HCT116 (cell line): ENCODE measurements at regions not wholly inside any gene's neighbourhood (a gene's known extent, or its start where the extent isn't known, plus 50 kb on each side); places are given as distances from the start of the nearest gene placed in this dataset.

Experiments
- CEBPB ChIP-seq: IDR thresholded peaks from 2 replicates; pipeline ENCODE4 v1.6.1; 2012; ENCODE audit warnings: low read depth
- EGR1 ChIP-seq: IDR thresholded peaks from 2 replicates; pipeline ENCODE4 v1.6.1; 2012; ENCODE audit warnings: low read depth
- POLR2A ChIP-seq: IDR thresholded peaks from 2 replicates; pipeline ENCODE4 v1.7.0; 2011; ENCODE audit warnings: borderline replicate concordance; ENCODE audit not compliant: insufficient read depth, insufficient read length; ENCODE audit errors: extremely low read depth
- POLR2AphosphoS5 ChIP-seq: IDR thresholded peaks from 2 replicates; pipeline ENCODE4 v1.6.1; 2011; ENCODE audit warnings: mild to moderate bottlenecking, low read depth, low read length, moderate library complexity
- RAD21 ChIP-seq: IDR thresholded peaks from 2 replicates; pipeline ENCODE4 v1.6.1; 2012; ENCODE audit warnings: low read depth, mild to moderate bottlenecking
- SP1 ChIP-seq: IDR thresholded peaks from 2 replicates; pipeline ENCODE4 v1.6.1; 2012; ENCODE audit warnings: low read depth
- TCF7L2 ChIP-seq: IDR thresholded peaks from 2 replicates; pipeline ENCODE4 v1.7.0; 2011; ENCODE audit warnings: borderline replicate concordance, inconsistent platforms; ENCODE audit not compliant: insufficient read depth, insufficient read length; ENCODE audit errors: extremely low read depth
- ZNF274 ChIP-seq: fragments of 200-500 bp; sonication (Bioruptor generic); IDR thresholded peaks from 2 replicates; pipeline ENCODE4 v1.6.1; 2014; ENCODE audit warnings: mild to moderate bottlenecking, low read depth, low read length, inconsistent platforms
- TF ChIP-seq, protein P1 (sequence below), 3 experiments: fragments of 200-600 bp in 1 of 3; sonication (generic) in 1 of 3; IDR thresholded peaks in 2 of 3; conservative IDR thresholded peaks in 1 of 3; 2 replicates each; pipeline ENCODE4 v1.5.1; 2012 to 2017; ENCODE audit warnings: low read depth in 2 of 3, low read length in 2 of 3, antibody characterized with exemption in 1 of 3, borderline replicate concordance in 1 of 3, control low read depth in 1 of 3, mild to moderate bottlenecking in 1 of 3, mixed read lengths in 1 of 3, mixed run types in 1 of 3, moderate library complexity in 1 of 3; ENCODE audit not compliant: insufficient read depth in 1 of 3
- TF ChIP-seq, protein P2 (sequence below): IDR thresholded peaks from 2 replicates; pipeline ENCODE4 v1.6.1; 2012; ENCODE audit warnings: low read depth
- TF ChIP-seq, protein P3 (sequence below): IDR thresholded peaks from 2 replicates; pipeline ENCODE4 v1.6.1; 2012
- TF ChIP-seq, protein P4 (sequence below): IDR thresholded peaks from 2 replicates; pipeline ENCODE4 v1.6.1; 2011; ENCODE audit warnings: mild to moderate bottlenecking, low read length, moderate library complexity; ENCODE audit not compliant: insufficient replicate concordance; ENCODE audit errors: extremely low read depth

DNA sequence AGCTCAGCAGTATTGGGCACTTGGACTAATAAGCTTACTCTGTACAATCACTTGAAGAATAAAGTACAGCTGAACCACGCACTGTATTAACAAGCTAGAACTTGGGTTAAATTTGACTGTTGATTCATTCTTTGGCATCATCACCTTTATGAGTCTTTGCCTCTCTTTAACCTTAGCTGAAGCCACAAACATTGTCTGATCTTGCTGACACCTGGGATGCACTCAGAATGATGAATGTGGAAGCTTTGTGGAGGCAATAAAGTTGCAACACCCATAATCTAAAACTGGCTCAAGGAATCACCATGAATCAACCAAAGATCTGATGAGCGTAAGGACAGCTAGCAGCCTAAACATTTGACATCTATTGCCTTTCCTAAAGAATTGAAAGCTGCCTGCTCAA lies 590.6 kb upstream of the SOX9 start:
- TF ChIP-seq, protein P1, sequence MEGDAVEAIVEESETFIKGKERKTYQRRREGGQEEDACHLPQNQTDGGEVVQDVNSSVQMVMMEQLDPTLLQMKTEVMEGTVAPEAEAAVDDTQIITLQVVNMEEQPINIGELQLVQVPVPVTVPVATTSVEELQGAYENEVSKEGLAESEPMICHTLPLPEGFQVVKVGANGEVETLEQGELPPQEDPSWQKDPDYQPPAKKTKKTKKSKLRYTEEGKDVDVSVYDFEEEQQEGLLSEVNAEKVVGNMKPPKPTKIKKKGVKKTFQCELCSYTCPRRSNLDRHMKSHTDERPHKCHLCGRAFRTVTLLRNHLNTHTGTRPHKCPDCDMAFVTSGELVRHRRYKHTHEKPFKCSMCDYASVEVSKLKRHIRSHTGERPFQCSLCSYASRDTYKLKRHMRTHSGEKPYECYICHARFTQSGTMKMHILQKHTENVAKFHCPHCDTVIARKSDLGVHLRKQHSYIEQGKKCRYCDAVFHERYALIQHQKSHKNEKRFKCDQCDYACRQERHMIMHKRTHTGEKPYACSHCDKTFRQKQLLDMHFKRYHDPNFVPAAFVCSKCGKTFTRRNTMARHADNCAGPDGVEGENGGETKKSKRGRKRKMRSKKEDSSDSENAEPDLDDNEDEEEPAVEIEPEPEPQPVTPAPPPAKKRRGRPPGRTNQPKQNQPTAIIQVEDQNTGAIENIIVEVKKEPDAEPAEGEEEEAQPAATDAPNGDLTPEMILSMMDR (IDR thresholded peaks at IDR 0.05 in 2 of 3, conservative IDR thresholded peaks at IDR 0.05 in 1 of 3; ENCODE audit: borderline replicate concordance in 1 of 3, insufficient read depth in 1 of 3, low read depth in 2 of 3, low read length in 2 of 3): no peak
- TF ChIP-seq, protein P2, sequence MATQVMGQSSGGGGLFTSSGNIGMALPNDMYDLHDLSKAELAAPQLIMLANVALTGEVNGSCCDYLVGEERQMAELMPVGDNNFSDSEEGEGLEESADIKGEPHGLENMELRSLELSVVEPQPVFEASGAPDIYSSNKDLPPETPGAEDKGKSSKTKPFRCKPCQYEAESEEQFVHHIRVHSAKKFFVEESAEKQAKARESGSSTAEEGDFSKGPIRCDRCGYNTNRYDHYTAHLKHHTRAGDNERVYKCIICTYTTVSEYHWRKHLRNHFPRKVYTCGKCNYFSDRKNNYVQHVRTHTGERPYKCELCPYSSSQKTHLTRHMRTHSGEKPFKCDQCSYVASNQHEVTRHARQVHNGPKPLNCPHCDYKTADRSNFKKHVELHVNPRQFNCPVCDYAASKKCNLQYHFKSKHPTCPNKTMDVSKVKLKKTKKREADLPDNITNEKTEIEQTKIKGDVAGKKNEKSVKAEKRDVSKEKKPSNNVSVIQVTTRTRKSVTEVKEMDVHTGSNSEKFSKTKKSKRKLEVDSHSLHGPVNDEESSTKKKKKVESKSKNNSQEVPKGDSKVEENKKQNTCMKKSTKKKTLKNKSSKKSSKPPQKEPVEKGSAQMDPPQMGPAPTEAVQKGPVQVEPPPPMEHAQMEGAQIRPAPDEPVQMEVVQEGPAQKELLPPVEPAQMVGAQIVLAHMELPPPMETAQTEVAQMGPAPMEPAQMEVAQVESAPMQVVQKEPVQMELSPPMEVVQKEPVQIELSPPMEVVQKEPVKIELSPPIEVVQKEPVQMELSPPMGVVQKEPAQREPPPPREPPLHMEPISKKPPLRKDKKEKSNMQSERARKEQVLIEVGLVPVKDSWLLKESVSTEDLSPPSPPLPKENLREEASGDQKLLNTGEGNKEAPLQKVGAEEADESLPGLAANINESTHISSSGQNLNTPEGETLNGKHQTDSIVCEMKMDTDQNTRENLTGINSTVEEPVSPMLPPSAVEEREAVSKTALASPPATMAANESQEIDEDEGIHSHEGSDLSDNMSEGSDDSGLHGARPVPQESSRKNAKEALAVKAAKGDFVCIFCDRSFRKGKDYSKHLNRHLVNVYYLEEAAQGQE: no peak
- TF ChIP-seq TCF7L2: no peak
- TF ChIP-seq POLR2AphosphoS5: no peak
- TF ChIP-seq SP1: no peak
- no peak for TF ChIP-seq POLR2A
- TF ChIP-seq RAD21: no peak
- TF ChIP-seq CEBPB: no peak
- TF ChIP-seq, protein P3, sequence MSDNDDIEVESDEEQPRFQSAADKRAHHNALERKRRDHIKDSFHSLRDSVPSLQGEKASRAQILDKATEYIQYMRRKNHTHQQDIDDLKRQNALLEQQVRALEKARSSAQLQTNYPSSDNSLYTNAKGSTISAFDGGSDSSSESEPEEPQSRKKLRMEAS: no peak
- no peak for TF ChIP-seq EGR1
- TF ChIP-seq, protein P4, sequence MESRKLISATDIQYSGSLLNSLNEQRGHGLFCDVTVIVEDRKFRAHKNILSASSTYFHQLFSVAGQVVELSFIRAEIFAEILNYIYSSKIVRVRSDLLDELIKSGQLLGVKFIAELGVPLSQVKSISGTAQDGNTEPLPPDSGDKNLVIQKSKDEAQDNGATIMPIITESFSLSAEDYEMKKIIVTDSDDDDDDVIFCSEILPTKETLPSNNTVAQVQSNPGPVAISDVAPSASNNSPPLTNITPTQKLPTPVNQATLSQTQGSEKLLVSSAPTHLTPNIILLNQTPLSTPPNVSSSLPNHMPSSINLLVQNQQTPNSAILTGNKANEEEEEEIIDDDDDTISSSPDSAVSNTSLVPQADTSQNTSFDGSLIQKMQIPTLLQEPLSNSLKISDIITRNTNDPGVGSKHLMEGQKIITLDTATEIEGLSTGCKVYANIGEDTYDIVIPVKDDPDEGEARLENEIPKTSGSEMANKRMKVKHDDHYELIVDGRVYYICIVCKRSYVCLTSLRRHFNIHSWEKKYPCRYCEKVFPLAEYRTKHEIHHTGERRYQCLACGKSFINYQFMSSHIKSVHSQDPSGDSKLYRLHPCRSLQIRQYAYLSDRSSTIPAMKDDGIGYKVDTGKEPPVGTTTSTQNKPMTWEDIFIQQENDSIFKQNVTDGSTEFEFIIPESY: no peak
- no peak for TF ChIP-seq ZNF274
